Epithelial cell of esophagus (primary cell): ENCODE measurements at regions not wholly inside any gene's neighbourhood (a gene's known extent, or its start where the extent isn't known, plus 50 kb on each side); places are given as distances from the start of the nearest gene placed in this dataset.

ENCODE experiments used
- DNase-seq: peaks from one replicate; pipeline ENCODE4 v3.0.0; 2010; ENCODE audit warnings: low read depth
- H3K4me3 ChIP-seq: 2 replicates; pipeline ENCODE4 v1.5.1; 2011; ENCODE audit warnings: mild to moderate bottlenecking, low read length, control low read depth
- TF ChIP-seq, protein P1 (sequence below): IDR thresholded peaks from 2 replicates; pipeline ENCODE4 v1.5.1; 2011; ENCODE audit warnings: low read depth, mild to moderate bottlenecking, low read length, control low read depth, inconsistent platforms; ENCODE audit not compliant: insufficient read depth; ENCODE audit errors: missing control alignments

DNA sequence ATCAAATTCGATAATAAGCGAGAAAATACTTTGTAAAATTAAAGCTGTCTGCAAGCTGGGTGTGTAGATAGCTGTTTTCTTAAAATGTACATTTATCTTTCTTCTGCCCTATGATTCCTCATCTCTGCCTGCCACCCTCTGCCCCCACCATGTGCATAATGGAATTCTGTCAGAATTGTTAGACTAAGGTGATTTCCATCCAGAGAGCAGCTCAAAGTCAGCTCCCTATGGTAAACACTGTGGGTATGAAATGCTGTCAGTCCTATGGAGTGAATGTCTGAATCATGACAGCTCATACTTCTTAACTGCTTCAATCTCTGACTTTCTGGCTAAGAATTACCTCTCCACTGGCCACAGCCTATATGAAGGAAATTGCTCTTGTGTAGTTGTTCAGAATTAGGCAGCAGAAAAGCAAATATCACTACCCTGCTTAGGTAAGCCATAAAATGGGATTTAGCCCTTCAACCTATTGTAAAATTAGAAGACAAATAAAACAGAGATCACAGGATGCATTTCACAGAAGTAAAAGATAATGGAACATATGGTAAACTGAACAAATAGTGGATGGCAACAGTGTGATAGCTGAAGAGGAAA lies 137.7 kb downstream of the CD8B2 start:
- TF ChIP-seq, protein P1, sequence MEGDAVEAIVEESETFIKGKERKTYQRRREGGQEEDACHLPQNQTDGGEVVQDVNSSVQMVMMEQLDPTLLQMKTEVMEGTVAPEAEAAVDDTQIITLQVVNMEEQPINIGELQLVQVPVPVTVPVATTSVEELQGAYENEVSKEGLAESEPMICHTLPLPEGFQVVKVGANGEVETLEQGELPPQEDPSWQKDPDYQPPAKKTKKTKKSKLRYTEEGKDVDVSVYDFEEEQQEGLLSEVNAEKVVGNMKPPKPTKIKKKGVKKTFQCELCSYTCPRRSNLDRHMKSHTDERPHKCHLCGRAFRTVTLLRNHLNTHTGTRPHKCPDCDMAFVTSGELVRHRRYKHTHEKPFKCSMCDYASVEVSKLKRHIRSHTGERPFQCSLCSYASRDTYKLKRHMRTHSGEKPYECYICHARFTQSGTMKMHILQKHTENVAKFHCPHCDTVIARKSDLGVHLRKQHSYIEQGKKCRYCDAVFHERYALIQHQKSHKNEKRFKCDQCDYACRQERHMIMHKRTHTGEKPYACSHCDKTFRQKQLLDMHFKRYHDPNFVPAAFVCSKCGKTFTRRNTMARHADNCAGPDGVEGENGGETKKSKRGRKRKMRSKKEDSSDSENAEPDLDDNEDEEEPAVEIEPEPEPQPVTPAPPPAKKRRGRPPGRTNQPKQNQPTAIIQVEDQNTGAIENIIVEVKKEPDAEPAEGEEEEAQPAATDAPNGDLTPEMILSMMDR: no peak
- no peak for DNase-seq
- no peak overlapping the region for H3K4me3 ChIP-seq

DNA sequence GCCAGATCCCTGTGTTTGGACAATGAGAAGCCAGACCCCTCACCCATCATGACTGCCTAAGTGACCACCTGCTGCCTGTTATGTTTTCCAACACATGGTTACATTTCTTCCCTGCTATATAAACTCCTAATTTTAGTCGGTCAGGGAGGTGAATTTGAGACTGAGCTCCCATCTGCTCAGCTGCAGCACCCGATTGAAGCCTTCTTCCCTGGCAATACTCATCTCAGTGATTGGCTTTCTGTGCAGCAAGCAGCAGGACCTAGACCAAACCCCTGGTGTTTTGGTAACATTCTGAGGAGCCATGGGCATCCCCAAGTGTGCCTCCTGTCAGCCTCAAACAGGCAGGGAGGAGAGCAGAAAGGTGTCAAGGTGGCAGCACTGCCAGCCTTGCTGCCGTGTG lies 141.2 kb downstream of the CD8B2 start:
- TF ChIP-seq, protein P1: no peak
- no peak for DNase-seq
- H3K4me3 ChIP-seq: no peak overlapping the region

DNA sequence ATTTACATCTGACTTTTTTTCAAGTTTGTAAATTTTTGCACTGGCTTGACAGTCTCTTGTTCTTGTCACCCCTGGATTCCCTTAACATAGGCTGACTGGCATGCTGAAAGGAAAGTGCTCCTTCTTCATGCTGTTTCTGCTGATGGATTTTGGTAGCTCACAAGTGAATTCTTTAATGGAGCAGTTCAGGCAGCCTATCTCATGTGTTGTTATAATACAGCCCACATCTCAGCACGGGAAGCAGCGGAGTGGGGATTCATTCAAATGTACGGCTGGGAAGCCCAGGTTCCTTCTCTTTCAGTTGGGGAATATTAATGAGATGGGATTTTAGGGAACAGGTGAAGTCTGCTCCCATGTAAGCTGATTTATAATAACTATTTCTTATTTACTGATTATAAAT lies 142.8 kb downstream of the CD8B2 start:
- TF ChIP-seq, protein P1: no peak
- H3K4me3 ChIP-seq: no peak overlapping the region
- no peak for DNase-seq

DNA sequence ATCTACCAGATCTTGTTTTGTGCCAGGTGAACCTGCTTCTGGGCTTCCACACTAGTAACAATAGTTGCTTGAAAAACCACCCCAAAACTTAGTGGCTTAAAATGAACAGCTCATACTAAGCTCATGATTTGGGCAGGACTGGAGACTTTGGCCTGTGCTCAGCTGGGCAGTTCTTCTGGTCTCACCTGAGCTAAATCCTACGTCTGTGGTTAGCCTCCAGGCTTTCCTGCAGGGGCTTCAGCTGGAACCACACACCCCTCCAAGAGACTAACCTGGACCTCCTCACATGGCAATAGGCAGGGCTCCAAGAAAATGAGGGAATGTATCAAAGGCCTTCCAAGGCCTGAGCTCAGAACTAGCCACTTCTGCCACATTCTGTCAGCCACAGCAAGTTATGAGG lies 144.1 kb downstream of the CD8B2 start:
- TF ChIP-seq, protein P1: no peak
- DNase-seq: no peak
- no peak overlapping the region for H3K4me3 ChIP-seq

DNA sequence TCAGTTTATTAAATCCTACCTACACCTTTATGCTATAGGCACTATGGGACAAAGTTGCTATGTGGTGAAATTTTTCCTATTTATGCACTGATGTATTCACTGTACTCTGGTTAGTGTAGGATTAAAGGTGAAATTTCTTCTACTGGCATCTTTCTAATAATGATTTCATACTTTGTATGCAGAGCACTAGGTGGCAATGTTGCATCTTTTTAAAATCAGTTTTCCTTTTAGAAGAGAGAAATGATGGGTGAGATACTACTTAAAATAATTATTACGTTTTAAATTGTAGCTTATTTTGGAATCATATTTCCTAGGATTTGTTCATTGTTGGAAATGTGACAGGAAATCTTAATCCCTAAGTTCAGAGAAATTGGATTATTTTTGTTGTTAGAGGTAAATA lies 150.9 kb downstream of the CD8B2 start:
- H3K4me3 ChIP-seq: no peak overlapping the region
- TF ChIP-seq, protein P1: no peak
- peak; percentile 22 for DNase-seq

DNA sequence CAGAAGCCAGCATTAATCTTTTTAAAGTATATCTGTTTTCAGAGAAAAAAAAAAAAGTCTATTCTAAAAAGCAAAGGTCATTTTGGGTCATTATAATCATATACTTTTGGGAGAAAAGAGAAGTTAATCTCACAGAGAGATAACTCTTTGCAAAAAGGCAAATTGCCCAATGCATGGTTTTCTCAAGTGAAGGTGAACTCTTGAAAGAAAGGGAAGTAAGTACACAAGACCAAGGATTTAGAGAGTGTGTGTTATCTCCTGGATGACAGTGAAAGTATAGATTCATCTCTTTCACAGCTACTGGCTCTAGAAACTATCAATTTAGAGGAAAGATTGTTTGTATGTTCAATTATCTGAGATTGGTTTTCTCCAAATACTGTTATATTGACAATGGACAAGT lies 151.4 kb downstream of the CD8B2 start:
- DNase-seq: no peak
- TF ChIP-seq, protein P1: no peak
- no peak overlapping the region for H3K4me3 ChIP-seq

DNA sequence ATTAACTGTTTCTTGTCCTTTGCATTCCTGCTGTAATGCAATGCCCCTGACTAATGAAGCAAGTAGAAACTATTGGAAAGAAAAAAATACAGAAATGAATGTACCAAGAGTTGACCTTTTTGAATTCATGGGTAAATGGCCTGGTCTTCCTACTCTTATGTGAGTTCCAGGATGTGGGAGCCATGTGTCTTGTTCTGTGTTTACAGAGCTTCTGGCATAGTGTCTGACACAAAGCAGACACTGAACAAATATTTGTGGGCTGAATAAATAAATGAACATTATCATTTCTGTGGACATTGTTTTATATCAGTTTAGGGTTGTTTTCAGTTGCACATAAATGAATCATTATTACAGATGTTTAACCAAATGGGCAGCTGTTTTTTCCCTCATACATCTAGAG lies 155.5 kb downstream of the CD8B2 start:
- DNase-seq: no peak
- TF ChIP-seq, protein P1: no peak

More for the DNA sequence above, 155.5 kb downstream of the CD8B2 start:
- H3K4me3 ChIP-seq: no peak overlapping the region
